ES-I3 (cell line): ENCODE measurements at regions not wholly inside any gene's neighbourhood (a gene's known extent, or its start where the extent isn't known, plus 50 kb on each side); places are given as distances from the start of the nearest gene placed in this dataset.

Source experiments
- H3K36me3 ChIP-seq: 2 replicates; pipeline ENCODE4 v1.6.1; 2013; ENCODE audit warnings: mild to moderate bottlenecking, low read length, control low read depth, moderate library complexity; ENCODE audit not compliant: insufficient read depth
- H3K4me1 ChIP-seq: 2 replicates; pipeline ENCODE4 v1.6.1; 2013; ENCODE audit warnings: mild to moderate bottlenecking, control low read depth, low read length; ENCODE audit not compliant: insufficient read depth
- H3K9ac ChIP-seq: 2 replicates; pipeline ENCODE4 v1.6.1; 2013; ENCODE audit warnings: low read depth, mild to moderate bottlenecking, low read length, moderate library complexity
- H3K9me3 ChIP-seq: 2 replicates; pipeline ENCODE4 v1.6.1; 2013; ENCODE audit warnings: mild to moderate bottlenecking, low read length, moderate library complexity; ENCODE audit not compliant: control insufficient read depth, insufficient read depth

GRCh38 chr5:73994963-73995362 is 369.0 kb downstream of the ARHGEF28 start:
- Histone ChIP-seq H3K36me3 (no peaks in the 10 kb centered on the region), H3K4me1 (peaks cover 3% of the 10 kb centered on the region; the same call in 1 of the 2 replicates), H3K9ac (no peak overlapping the region), H3K9me3 (no peaks in the 10 kb centered on the region)
